Right lobe of liver (tissue), 4 donors: ENCODE measurements at regions not wholly inside any gene's neighbourhood (a gene's known extent, or its start where the extent isn't known, plus 50 kb on each side); places are given as distances from the start of the nearest gene placed in this dataset.

Experiments
- CTCF ChIP-seq, 4 donors: fragments of 200-600 bp in 3 of 4; fragments of 450-650 bp in 1 of 4; IDR thresholded peaks; one replicate each; pipeline versions ENCODE4 v1.5.1 to v1.8.0; 2016 to 2022; ENCODE audit warnings: antibody characterized with exemption in 4 of 4, mild to moderate bottlenecking in 2 of 4
- POLR2A ChIP-seq: fragments of 450-650 bp; IDR thresholded peaks from one replicate; pipeline ENCODE4 v1.6.1; 2017; ENCODE audit warnings: antibody characterized with exemption, mild to moderate bottlenecking
- donor health status: DM: no; HTN: no; CAD: no.
- donor health status: DM: no; HTN: no; CAD: no.
- donor health status: DM: no; HTN: yes; CAD: no.

- TF ChIP-seq CTCF (IDR thresholded peaks at IDR 0.05) = no peak
- no peak for TF ChIP-seq POLR2A
Observed at GRCh38 chr15:37261685-37262084, 161.3 kb upstream of the MEIS2 start.
